K562 (cell line): ENCODE measurements at regions not wholly inside any gene's neighbourhood (a gene's known extent, or its start where the extent isn't known, plus 50 kb on each side); places are given as distances from the start of the nearest gene placed in this dataset.

Source experiments
- E2F1 ChIP-seq: sonication (generic); formaldehyde crosslinking; IDR thresholded peaks from 2 replicates; pipeline ENCODE4 v1.8.1; 2023; ENCODE audit warnings: mild to moderate bottlenecking, missing genetic modification reagents, moderate library complexity
- ELK1 ChIP-seq: sonication (generic); formaldehyde crosslinking; IDR thresholded peaks from 2 replicates; pipeline ENCODE4 v1.8.1; 2022; ENCODE audit warnings: missing genetic modification reagents
- IRF1 ChIP-seq: sonication (generic); formaldehyde crosslinking; IDR thresholded peaks from 2 replicates; pipeline ENCODE4 v1.8.0; 2022; ENCODE audit warnings: missing genetic modification reagents, mild to moderate bottlenecking, borderline replicate concordance
- MAFK ChIP-seq: IDR thresholded peaks from 2 replicates; pipeline ENCODE4 v1.6.1; 2011; ENCODE audit warnings: low read length, improper control_type of control experiment
- NFIC ChIP-seq: fragments of 450-650 bp; IDR thresholded peaks from 2 replicates; pipeline ENCODE4 v1.6.1; 2017; ENCODE audit warnings: mild to moderate bottlenecking, inconsistent platforms
- POLR2A ChIP-seq: fragments of 450-650 bp; conservative IDR thresholded peaks from 2 replicates; pipeline ENCODE4 v1.6.1; 2016
- SP1 ChIP-seq: sonication (generic); formaldehyde crosslinking; IDR thresholded peaks from 2 replicates; pipeline ENCODE4 v1.8.1; 2022; ENCODE audit warnings: mild to moderate bottlenecking, missing genetic modification reagents
- TCF15 ChIP-seq: fragments of 250-450 bp; sonication (Bioruptor Pico); IDR thresholded peaks from 2 replicates; pipeline ENCODE4 v1.8.0; 2022; ENCODE audit warnings: moderate library complexity, mild to moderate bottlenecking, inconsistent platforms
- YY1 ChIP-seq, 3 experiments: IDR thresholded peaks; 2 replicates each; pipeline ENCODE4 v1.6.1; 2011; ENCODE audit warnings: low read length in 2 of 3, mild to moderate bottlenecking in 2 of 3, moderate library complexity in 2 of 3, borderline replicate concordance in 1 of 3, control low read depth in 1 of 3, low read depth in 1 of 3; ENCODE audit not compliant: insufficient read depth in 3 of 3, insufficient replicate concordance in 2 of 3, control insufficient read depth in 1 of 3, insufficient read length in 1 of 3; ENCODE audit errors: extremely low read depth in 1 of 3
- ZHX1 ChIP-seq: fragments of 150-350 bp; conservative IDR thresholded peaks from 2 replicates; pipeline ENCODE4 v1.6.1; 2014; ENCODE audit warnings: low read length

GRCh38 chr14:22202313-22202712, 386.7 kb downstream of the DAD1 start:
- TF ChIP-seq NFIC (no peak), POLR2A (no peak), ELK1 (CRISPR knock-in tag) (no peak), IRF1 (no peak), E2F1 (CRISPR knock-in tag) (no peak), TCF15 (CRISPR knock-in tag) (no peak), MAFK (no peak), SP1 (CRISPR knock-in tag) (no peak), ZHX1 (no peak), YY1 (IDR thresholded peaks at IDR 0.05; ENCODE audit: borderline replicate concordance in 1 of 3, control insufficient read depth in 1 of 3, extremely low read depth in 1 of 3, insufficient read depth in 3 of 3, insufficient read length in 1 of 3, insufficient replicate concordance in 2 of 3, low read depth in 1 of 3, low read length in 2 of 3) (no peak)
